Mucosa of rectum (tissue), 2 donors: ENCODE measurements at regions not wholly inside any gene's neighbourhood (a gene's known extent, or its start where the extent isn't known, plus 50 kb on each side); places are given as distances from the start of the nearest gene placed in this dataset.
"Not testable (repeated sequence)": the region's sequence is repeated elsewhere in the genome, so short reads cannot be mapped to it uniquely, and the experiment has no call there.

Experiments used
- H3K27ac ChIP-seq, 2 donors: one replicate each; pipeline ENCODE4 v1.7.0; 2013; ENCODE audit warnings: inconsistent platforms in 2 of 2, low read depth in 2 of 2, low read length in 2 of 2
- H3K27me3 ChIP-seq, 2 donors: one replicate each; pipeline ENCODE4 v1.7.0; 2013; ENCODE audit warnings: low read length in 2 of 2; ENCODE audit not compliant: control insufficient read depth in 2 of 2, insufficient read depth in 2 of 2
- H3K36me3 ChIP-seq, 2 donors: one replicate each; pipeline ENCODE4 v1.7.0; 2013; ENCODE audit warnings: low read length in 2 of 2; ENCODE audit not compliant: control insufficient read depth in 2 of 2, insufficient read depth in 2 of 2
- H3K4me1 ChIP-seq, 2 donors: one replicate each; pipeline ENCODE4 v1.7.0; 2013; ENCODE audit warnings: low read length in 2 of 2, mild to moderate bottlenecking in 1 of 2; ENCODE audit not compliant: control insufficient read depth in 2 of 2, insufficient read depth in 2 of 2
- H3K4me3 ChIP-seq, 2 donors: one replicate each; pipeline ENCODE4 v1.7.0; 2013; ENCODE audit warnings: low read length in 2 of 2
- H3K9ac ChIP-seq, 2 donors: one replicate each; pipeline ENCODE4 v1.7.0; 2013; ENCODE audit warnings: low read length in 2 of 2, low read depth in 1 of 2, mild to moderate bottlenecking in 1 of 2
- H3K9me3 ChIP-seq, 2 donors: one replicate each; pipeline ENCODE4 v1.7.0; 2013; ENCODE audit warnings: low read length in 2 of 2; ENCODE audit not compliant: control insufficient read depth in 2 of 2
- donor health status: healthy.
- donor health status: Normal muscosa, but diverticular disease.

DNA sequence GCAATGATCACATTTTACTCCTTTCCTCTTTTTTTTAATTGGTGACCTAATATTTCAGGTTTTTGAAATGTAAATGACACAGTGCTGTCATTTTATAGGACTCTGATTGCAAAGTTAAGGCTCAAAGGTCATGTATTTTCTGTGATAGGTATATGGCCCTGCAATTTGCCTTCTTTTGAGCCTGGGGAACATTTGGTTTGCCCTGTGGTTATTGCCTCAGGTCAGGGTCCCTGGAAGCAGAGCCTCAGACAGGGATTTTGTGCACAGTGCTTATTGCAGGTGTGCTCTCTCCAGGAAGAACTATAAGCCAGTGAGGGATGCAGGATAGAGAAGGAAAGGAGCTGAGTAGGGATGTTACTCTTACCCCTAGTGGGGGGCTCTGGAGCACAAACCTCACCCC, 229.3 kb upstream of the ECI2 start:
- H3K4me3 ChIP-seq, result no peak overlapping the region
- no peak overlapping the region for H3K9ac ChIP-seq
- no peaks in the 10 kb centered on the region for H3K9me3 ChIP-seq
- H3K36me3 ChIP-seq, result no peaks in the 10 kb centered on the region
- H3K27me3 ChIP-seq, result no peaks in the 10 kb centered on the region
- peaks cover 23 to 29% of the 10 kb centered on the region in 2 donors for H3K4me1 ChIP-seq
- H3K27ac ChIP-seq, result no peak overlapping the region

DNA sequence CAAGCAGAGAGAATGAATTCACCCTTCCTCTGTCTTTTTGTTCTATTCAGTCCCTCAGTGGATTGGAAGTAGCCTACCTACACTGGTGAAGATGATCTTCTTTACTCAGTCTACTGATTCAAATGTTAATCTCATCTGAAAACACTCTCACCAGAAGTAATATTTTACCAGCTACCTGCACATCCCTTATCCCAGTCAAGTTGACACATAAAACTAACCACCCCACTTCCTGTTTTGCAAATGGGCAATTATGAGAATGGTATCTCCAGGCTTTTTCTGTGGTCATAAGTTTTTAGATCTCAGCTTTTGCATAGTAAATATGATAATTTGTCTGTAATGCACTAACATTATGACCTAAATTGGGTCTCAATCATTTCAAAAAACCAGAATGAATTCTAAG, 228.8 kb upstream of the ECI2 start:
- peaks cover 23 to 31% of the 10 kb centered on the region in 2 donors for H3K4me1 ChIP-seq
- peak overlapping the region in 1 of 2 donors; percentile 54 for H3K27ac ChIP-seq
- no peaks in the 10 kb centered on the region for H3K9me3 ChIP-seq
- no peaks in the 10 kb centered on the region for H3K27me3 ChIP-seq
- H3K9ac ChIP-seq, result no peak overlapping the region
- H3K36me3 ChIP-seq, result no peaks in the 10 kb centered on the region
- no peak overlapping the region for H3K4me3 ChIP-seq

DNA sequence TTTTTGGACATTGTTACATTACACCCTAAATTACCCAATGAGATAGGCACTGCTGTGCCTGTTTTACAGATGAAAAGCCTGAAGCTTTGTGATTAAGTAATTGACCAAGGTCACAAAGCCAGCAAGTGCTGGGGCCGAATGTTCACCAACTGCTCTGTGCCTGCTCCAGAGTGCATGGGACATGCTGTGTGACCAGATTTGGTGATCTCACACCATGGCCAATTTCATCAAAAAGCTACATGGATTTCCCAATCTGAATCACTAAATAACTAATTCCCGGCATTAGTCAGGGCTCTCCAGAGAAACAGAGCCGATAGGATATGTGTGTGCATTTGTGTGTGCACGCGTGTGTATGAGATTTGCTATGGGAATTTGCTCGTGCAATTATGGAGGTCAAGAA, 228.3 kb upstream of the ECI2 start:
- H3K9ac ChIP-seq, result peak overlapping the region in 1 of 2 donors; percentile 29
- no peaks in the 10 kb centered on the region for H3K27me3 ChIP-seq
- peak overlapping the region; percentile 31 to 54 for H3K27ac ChIP-seq

DNA sequence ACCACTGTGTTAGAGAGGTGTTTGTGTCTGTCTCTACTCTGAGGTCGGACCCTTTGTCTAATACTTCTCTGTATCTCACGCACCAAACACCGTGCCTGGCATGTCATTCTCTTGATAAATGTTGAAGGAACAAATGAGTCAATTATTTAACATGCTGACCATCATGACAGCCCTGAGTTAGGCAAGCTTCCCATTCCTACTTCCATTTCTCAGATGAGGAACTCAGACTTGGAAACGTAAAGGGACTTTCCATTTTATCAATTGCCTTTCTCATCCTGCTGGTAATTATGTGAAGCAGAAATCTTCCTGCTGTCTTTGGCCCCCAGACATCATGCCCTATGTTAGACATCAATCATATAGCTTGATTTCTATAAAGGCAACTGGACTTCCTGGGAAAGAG, 227.0 kb upstream of the ECI2 start:
- H3K4me3 ChIP-seq, result no peak overlapping the region
- peaks cover 30 to 44% of the 10 kb centered on the region in 2 donors for H3K4me1 ChIP-seq
- H3K9ac ChIP-seq, result no peak overlapping the region
- H3K36me3 ChIP-seq, result no peaks in the 10 kb centered on the region
- no peaks in the 10 kb centered on the region for H3K9me3 ChIP-seq
- H3K27ac ChIP-seq, result no peak overlapping the region
- H3K27me3 ChIP-seq, result no peaks in the 10 kb centered on the region

More for the DNA sequence above, 228.3 kb upstream of the ECI2 start:
- Histone ChIP-seq H3K9me3 (no peaks in the 10 kb centered on the region), H3K4me3 (peak overlapping the region in 1 of 2 donors; percentile 35), H3K36me3 (no peaks in the 10 kb centered on the region), H3K4me1 (peaks cover 29 to 36% of the 10 kb centered on the region in 2 donors)

- H3K9ac ChIP-seq, result no peak overlapping the region
- H3K27me3 ChIP-seq, result no peaks in the 10 kb centered on the region
- peaks cover 30 to 47% of the 10 kb centered on the region in 2 donors for H3K4me1 ChIP-seq
- H3K27ac ChIP-seq, result no peak overlapping the region
- no peaks in the 10 kb centered on the region for H3K9me3 ChIP-seq
- no peak overlapping the region for H3K4me3 ChIP-seq
- H3K36me3 ChIP-seq, result no peaks in the 10 kb centered on the region
Measured at GRCh38 chr6:4360920-4361319, 225.5 kb upstream of the ECI2 start.

- Histone ChIP-seq H3K27ac (peak overlapping the region; percentile 38 to 42), H3K4me1 (peaks cover 23 to 35% of the 10 kb centered on the region in 2 donors), H3K9me3 (no peaks in the 10 kb centered on the region), H3K36me3 (no peaks in the 10 kb centered on the region), H3K9ac (peak overlapping the region in 1 of 2 donors; percentile 17), H3K4me3 (peak overlapping the region in 1 of 2 donors; percentile 26), H3K27me3 (no peaks in the 10 kb centered on the region)
Measured at GRCh38 chr6:4359108-4359730, 223.8 kb upstream of the ECI2 start.

DNA sequence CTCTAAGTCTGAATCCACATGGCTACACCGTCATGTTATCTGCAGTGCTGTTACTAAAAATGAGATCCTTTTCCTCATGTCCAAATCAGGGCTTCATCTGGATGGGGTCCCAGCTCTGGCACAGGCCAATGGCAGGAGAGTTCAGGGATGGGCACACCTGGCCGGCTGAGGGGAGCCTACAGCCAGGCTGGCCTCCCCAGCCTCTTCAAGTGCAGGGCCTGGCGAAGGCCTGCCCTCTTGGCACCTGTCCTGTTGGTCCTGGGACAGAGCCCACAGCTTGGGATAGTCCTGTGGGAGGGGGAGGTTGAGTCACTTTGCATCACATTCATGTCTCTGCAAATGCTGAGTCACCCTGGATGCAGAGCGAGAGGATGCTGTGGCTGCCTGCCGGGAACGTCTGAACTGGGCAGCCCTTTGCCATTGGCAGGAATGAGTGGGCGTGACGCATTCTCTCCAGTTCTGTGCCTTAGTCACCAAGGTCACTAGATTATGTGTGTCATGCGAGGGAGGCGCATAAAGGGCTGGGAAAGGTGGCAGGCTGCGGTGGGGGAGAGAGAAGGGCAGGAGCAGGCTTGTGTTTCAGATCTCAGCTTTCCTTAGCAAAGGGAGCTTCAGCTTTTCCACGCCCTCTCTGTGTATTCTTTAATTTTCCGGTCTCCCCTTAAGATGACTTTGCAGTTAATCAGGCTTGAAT, 223.2 kb upstream of the ECI2 start:
- H3K9ac ChIP-seq, result peak overlapping the region in 1 of 2 donors; percentile 17
- H3K9me3 ChIP-seq, result no peaks in the 10 kb centered on the region
- H3K4me1 ChIP-seq, result peaks cover 16 to 29% of the 10 kb centered on the region in 2 donors
- H3K27me3 ChIP-seq, result no peaks in the 10 kb centered on the region
- peak overlapping the region in 1 of 2 donors; percentile 26 for H3K4me3 ChIP-seq
- H3K27ac ChIP-seq, result peak overlapping the region; percentile 38 to 54
- H3K36me3 ChIP-seq, result no peaks in the 10 kb centered on the region

GRCh38 chr6:4357660-4358152, 222.3 kb upstream of the ECI2 start:
- H3K27me3 ChIP-seq, H3K9me3 ChIP-seq, H3K9ac ChIP-seq, H3K36me3 ChIP-seq, H3K4me3 ChIP-seq, H3K27ac ChIP-seq: not testable (repeated sequence)
- H3K4me1 ChIP-seq, result peaks cover 9 to 23% of the 10 kb centered on the region in 2 donors

- Histone ChIP-seq H3K4me1 (peaks cover 7 to 19% of the 10 kb centered on the region in 2 donors), H3K27ac (no peak overlapping the region), H3K36me3 (no peaks in the 10 kb centered on the region), H3K9ac (no peak overlapping the region), H3K27me3 (no peaks in the 10 kb centered on the region), H3K9me3 (no peaks in the 10 kb centered on the region), H3K4me3 (no peak overlapping the region)
Measured at GRCh38 chr6:4356899-4357659, 221.7 kb upstream of the ECI2 start.

GRCh38 chr6:4355241-4355640, 219.9 kb upstream of the ECI2 start:
- Histone ChIP-seq H3K4me1 (peaks cover 7 to 18% of the 10 kb centered on the region in 2 donors), H3K9me3 (no peaks in the 10 kb centered on the region), H3K27me3 (no peaks in the 10 kb centered on the region), H3K9ac (no peak overlapping the region), H3K4me3 (no peak overlapping the region), H3K36me3 (no peaks in the 10 kb centered on the region), H3K27ac (no peak overlapping the region)
